ENCODE measurements at regions not wholly inside any gene's neighbourhood (a gene's known extent, or its start where the extent isn't known, plus 50 kb on each side); places are given as distances from the start of the nearest gene placed in this dataset.

DNA sequence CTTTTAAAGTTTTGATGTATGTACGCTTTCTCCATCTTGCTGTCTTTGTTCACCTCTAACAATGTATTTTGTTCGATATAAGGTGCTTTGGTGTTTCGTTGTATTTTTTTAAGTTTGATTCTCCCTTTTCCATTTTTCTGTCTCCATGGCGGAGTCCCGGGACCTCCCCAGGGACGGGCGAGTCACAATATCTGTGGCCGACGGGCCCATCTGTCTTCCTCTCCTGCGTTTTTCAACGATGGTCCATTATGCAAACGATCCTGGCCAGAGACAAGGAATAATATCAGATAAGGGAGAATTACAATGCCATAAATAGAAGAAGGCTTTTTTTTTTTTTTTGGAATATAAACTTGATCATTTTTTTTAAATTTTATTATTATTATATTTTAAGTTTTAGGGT is 112.3 kb upstream of the SHOX start:
- H3K27me3 ChIP-seq (ENCODE audit: insufficient read depth, low read length) = no peaks in the 10 kb centered on the region
- no peaks in the 10 kb centered on the region for H3K4me1 ChIP-seq (ENCODE audit: insufficient read depth, low read length)
- DNase-seq (ENCODE audit: insufficient read length, low spot score, missing footprints) = no peak
- no peak for TF ChIP-seq CTCF (IDR thresholded peaks at IDR 0.05; ENCODE audit: extremely low read depth, low read depth, low read length)
- no peaks in the 10 kb centered on the region for H3K9me3 ChIP-seq (ENCODE audit: low read depth, low read length)
- H3K4me2 ChIP-seq (ENCODE audit: insufficient read depth, low read length) = no peak overlapping the region
- no peak overlapping the region for H3K27ac ChIP-seq (ENCODE audit: low read depth, low read length)
- H3K4me3 ChIP-seq (ENCODE audit: insufficient read depth, low read length) = no peak overlapping the region
- H2AFZ ChIP-seq (ENCODE audit: low read length) = no peak overlapping the region
- no peaks in the 10 kb centered on the region for H3K36me3 ChIP-seq (ENCODE audit: insufficient read depth, low read length)
- no peaks in the 10 kb centered on the region for H3K79me2 ChIP-seq (ENCODE audit: insufficient read depth, low read length)
- H4K20me1 ChIP-seq (ENCODE audit: insufficient read depth, low read length) = no peaks in the 10 kb centered on the region

- Histone ChIP-seq H3K36me3 (ENCODE audit: insufficient read depth, low read length) (no peaks in the 10 kb centered on the region), H3K27ac (ENCODE audit: low read depth, low read length) (no peak overlapping the region), H3K4me2 (ENCODE audit: insufficient read depth, low read length) (peak overlapping the region; percentile 16), H3K9me3 (ENCODE audit: low read depth, low read length) (no peaks in the 10 kb centered on the region), H2AFZ (ENCODE audit: low read length) (no peak overlapping the region), H4K20me1 (ENCODE audit: insufficient read depth, low read length) (no peaks in the 10 kb centered on the region), H3K4me3 (ENCODE audit: insufficient read depth, low read length) (no peak overlapping the region), H3K4me1 (ENCODE audit: insufficient read depth, low read length) (no peaks in the 10 kb centered on the region), H3K79me2 (ENCODE audit: insufficient read depth, low read length) (no peaks in the 10 kb centered on the region), H3K27me3 (ENCODE audit: insufficient read depth, low read length) (no peaks in the 10 kb centered on the region)
- no peak for TF ChIP-seq CTCF (IDR thresholded peaks at IDR 0.05; ENCODE audit: extremely low read depth, low read depth, low read length)
- DNase-seq (ENCODE audit: insufficient read length, low spot score, missing footprints) = peak; percentile 75
Observed at GRCh38 chrX:519741-520140, 110.8 kb upstream of the SHOX start.

- no peaks in the 10 kb centered on the region for H3K9me3 ChIP-seq (ENCODE audit: low read depth, low read length)
Observed at GRCh38 chrX:522456-522855, 108.1 kb upstream of the SHOX start.

DNA sequence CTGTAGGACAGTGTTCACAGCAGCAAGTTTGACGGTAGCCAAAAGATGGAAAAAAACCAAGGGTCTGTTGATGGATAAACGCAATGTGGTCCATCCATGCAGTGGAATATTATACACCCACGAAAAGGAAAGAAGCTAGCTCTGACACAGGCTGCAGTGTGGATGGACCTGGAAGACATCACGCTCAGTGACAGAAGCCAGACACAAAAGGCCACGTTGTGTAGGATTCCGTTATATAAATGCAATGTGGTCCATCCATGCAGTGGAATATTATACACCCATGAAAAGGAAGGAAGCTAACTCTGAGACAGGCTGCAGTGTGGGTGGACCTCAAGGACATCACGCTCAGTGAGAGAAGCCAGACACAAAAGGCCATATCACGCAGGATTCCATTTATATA is 105.5 kb upstream of the SHOX start:
- Histone ChIP-seq H3K79me2 (ENCODE audit: insufficient read depth, low read length) (no peaks in the 10 kb centered on the region), H4K20me1 (ENCODE audit: insufficient read depth, low read length) (no peaks in the 10 kb centered on the region), H2AFZ (ENCODE audit: low read length) (no peak overlapping the region), H3K36me3 (ENCODE audit: insufficient read depth, low read length) (no peaks in the 10 kb centered on the region), H3K4me1 (ENCODE audit: insufficient read depth, low read length) (no peaks in the 10 kb centered on the region), H3K4me2 (ENCODE audit: insufficient read depth, low read length) (no peak overlapping the region), H3K9me3 (ENCODE audit: low read depth, low read length) (no peaks in the 10 kb centered on the region), H3K27me3 (ENCODE audit: insufficient read depth, low read length) (no peaks in the 10 kb centered on the region), H3K27ac (ENCODE audit: low read depth, low read length) (no peak overlapping the region), H3K4me3 (ENCODE audit: insufficient read depth, low read length) (no peak overlapping the region)
- TF ChIP-seq CTCF (IDR thresholded peaks at IDR 0.05; ENCODE audit: extremely low read depth, low read depth, low read length) = no peak
- no peak for DNase-seq (ENCODE audit: insufficient read length, low spot score, missing footprints)

More at GRCh38 chrX:522456-522855, 108.1 kb upstream of the SHOX start:
- no peak for TF ChIP-seq CTCF (IDR thresholded peaks at IDR 0.05; ENCODE audit: extremely low read depth, low read depth, low read length)
- Histone ChIP-seq H3K27me3 (ENCODE audit: insufficient read depth, low read length) (no peaks in the 10 kb centered on the region), H3K4me3 (ENCODE audit: insufficient read depth, low read length) (no peak overlapping the region), H2AFZ (ENCODE audit: low read length) (no peak overlapping the region), H3K4me2 (ENCODE audit: insufficient read depth, low read length) (no peak overlapping the region), H3K4me1 (ENCODE audit: insufficient read depth, low read length) (no peaks in the 10 kb centered on the region), H3K36me3 (ENCODE audit: insufficient read depth, low read length) (no peaks in the 10 kb centered on the region), H3K27ac (ENCODE audit: low read depth, low read length) (no peak overlapping the region), H4K20me1 (ENCODE audit: insufficient read depth, low read length) (no peaks in the 10 kb centered on the region), H3K79me2 (ENCODE audit: insufficient read depth, low read length) (no peaks in the 10 kb centered on the region)
- no peak for DNase-seq (ENCODE audit: insufficient read length, low spot score, missing footprints)
